Suppressor macrophage treated with lipopolysaccharide for 4 hours (primary cell): ENCODE measurements at regions not wholly inside any gene's neighbourhood (a gene's known extent, or its start where the extent isn't known, plus 50 kb on each side); places are given as distances from the start of the nearest gene placed in this dataset.

Experiments
- DNase-seq: peaks from one replicate; pipeline ENCODE4 v3.0.0-alpha.2; 2020

DNA sequence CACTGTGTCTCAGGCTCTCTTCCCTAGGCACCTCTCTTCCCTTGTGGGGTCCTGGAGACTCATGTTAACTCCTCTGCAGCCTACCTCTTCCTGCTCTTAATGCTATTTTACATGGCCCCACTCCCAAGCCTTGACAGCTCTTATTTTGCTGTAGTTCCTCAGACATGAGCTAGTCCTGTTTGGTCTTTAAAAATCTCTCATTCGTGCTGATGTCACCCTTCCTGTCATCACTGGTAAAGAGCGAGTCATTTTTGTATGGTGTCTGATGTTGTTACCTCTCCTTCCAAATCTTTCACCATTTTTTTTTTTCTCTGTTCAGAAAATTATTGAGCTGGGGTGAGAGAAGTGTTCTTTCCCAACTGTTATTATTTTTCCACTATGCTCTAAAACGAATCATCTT, 84.8 kb upstream of the ZBED5 start:
- peak; percentile 60 for DNase-seq

DNA sequence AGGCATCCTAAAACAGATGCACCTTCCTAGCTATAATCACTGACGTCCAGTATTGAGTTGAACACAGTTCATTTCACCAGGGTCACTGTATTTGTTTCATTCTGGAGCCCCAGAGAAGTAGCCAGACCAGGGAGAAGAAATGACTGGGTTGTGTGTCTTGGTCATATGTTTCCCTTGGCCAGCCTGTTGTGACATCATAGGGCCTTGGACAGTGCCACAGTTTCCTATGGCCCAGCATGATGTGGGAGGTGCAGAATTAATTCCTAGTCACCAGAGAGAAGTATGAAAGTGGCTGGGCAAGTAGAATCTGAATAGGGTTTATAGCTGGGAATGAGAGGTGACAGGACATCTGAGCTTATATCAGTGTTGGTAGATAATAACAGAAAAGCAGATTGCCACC, 84.0 kb upstream of the ZBED5 start:
- DNase-seq, result peak; percentile 45

DNA sequence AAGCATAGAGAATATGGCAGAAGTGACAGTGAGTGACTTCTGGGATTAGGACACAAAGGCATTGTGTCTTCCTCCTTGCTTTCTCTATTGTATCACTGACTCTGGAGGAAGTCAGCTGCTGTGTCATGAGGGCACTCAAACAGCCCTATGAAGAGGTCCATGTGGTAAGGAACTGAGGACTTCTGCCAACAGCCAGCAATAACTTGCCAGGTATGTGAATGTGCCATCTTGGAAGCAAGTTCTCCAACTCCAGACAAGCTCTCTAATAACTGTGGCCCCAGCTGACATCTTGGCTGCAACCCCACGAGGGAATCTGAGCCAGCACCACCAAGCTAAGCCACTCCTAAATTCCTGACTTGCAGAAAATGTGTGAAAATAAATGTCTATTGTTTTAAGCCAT, 83.6 kb upstream of the ZBED5 start:
- DNase-seq, result peak; percentile 58

DNA sequence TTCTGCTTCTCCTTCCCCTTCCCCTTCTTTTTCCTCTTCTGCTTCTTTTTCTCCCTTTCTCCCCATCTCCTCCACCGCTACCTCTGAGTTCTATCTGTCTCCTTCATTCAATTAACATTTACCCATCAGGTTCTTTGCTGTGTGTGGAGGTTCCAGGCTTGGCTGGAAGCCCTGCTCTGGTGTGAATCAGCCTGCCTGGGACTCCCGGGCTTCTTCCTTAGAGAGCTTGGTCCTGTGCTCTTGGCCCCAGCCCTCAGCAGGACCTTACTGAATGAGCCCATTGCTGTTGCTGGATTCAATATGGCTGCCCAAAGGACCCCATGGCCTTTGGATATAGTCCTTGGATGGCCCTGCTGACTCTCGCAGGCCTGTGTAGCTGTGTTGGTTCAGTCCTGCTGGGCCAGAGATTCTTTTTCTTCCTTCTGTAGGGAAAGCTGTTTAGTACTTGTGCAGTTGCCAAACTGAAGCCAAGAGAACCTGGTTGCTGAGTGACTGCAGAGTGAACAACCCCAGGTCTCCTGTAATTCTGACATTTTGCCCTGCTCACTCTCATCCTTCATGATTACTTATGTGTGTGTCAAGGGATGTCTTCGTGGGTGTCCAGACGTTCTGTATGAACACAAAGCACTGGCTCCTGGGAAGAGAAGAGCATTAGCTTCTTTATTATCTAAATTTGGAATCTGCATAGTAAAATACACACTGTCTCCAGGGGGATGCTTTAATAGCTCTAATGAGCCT, 81.0 kb upstream of the ZBED5 start:
- no peak for DNase-seq

DNA sequence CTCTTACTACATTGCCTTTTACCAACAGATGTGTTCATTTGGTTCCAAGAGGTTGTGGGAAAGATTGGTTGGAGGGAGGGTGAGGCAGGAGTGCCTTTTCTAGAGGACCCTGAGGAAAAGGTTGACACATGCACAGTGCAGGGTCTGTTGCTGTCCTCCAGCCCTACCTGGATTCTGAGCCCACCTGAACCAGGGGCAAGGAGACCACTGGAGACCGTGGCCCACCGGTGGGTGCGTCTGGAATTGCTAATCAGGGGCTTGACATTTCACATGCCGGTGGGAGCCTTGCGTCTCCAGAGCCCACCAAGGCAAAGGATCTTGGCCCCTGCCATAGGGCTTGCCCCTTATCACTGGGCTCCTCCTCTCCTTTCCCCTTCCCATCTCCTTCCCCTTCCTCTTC, 80.4 kb upstream of the ZBED5 start:
- DNase-seq, result no peak

DNA sequence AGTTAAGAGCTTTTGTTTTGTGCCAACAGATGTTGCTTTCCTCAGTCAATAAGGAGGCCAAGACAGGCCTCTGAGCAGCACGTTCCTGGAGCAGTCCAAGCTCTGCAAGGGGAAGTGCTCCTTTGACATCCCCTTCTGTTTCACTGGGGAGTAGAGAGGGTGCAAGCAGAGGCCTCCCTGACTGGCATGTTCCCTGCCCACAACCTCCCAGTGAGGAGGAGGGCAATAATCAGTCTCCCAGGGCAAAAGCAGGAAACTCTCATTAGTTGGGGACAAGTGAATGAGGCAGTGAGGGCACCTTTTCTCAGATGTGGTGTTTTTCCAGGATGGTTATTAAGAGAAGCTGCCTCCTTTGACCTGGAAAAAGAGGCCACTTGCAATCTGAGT, 79.5 kb upstream of the ZBED5 start:
- DNase-seq, result peak; percentile 36

DNA sequence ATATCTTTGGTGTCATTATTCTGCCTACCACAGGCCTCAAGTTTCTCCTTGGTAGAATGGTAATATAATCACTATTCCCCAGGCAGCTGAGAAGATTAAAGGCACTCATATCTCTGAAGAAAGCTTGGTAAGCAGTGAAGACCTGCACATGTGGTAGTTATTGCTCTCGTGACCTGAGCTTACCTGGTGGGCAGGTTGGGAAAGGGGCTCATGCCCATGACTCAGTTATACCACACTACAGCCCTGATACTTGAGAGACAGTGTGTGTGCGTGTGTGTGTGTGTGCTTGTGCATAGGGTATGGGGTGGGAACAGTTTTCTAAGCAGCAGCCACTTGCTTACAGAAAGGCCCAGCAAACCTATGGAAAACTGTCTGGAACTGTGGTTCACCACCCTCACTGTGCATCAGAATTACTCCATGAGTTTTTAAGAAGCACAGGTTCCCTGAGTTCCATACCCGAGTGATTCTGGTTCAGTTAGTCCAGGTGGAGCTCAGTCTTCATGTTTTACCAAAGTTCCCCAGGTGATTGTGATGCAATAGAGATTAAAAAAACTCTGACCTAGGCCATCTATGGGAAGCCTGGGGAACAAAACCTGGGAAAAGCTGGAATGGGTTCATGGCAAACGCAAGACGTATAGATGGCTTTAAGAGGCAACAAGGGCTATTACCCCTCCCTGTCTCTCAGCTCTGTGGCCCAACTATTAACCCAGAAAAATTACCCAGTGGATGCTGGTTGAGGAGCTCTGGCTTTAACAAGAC, 79.0 kb upstream of the ZBED5 start:
- DNase-seq, result no peak

DNA sequence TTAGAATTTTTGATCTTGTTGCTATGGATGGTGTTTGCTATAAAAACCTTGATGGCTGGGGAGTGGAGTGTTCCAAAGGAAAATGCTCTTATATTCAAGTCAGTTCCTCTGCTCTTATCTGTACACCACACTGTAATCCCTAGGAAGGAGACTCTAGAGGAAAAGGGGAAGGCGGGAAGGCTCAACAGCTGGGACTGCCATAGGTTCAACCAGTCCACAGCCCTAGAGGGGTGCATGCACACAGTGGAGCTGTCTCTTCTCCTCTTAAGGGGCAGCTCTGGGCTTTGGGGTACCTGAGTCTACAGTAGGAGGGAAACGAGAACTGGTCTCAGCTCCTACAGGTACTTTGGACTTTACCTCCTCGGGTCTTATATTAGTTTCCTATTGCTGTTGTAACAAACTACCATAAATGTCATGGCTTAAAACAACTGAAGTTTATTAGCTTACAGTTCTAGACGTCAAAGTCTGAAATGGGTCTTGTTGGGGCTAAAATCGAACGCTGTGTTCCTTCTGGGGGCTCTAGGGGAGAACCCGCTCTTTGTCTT, 77.2 kb upstream of the ZBED5 start:
- DNase-seq, result no peak

DNA sequence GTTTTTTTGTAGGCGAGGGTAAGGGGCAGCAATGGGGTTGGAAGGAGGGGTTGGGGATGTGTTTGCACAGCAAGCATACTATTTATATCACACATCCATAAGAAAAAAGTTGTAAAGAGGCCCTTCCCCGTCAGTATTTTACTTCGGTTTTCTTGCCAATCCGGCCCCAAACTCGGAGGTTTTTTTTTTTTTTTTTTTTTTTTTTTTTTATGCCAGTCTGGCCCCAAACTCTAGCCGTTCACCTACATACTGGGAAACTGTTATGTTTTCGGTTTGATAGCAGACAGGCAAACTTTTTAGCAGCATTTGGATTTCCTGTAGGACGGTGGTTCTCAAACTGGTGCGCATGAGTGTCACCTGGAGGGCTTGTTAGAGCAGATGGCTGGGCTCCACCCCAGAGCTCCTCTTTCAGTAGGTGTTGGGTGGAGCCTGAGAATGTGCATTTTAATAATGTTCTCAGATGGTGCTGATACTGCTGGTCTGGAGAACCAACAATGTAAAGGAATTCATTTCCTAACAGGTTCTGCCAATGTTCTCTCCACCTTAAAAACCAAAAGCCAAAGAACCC, 76.5 kb upstream of the ZBED5 start:
- DNase-seq, result no peak

DNA sequence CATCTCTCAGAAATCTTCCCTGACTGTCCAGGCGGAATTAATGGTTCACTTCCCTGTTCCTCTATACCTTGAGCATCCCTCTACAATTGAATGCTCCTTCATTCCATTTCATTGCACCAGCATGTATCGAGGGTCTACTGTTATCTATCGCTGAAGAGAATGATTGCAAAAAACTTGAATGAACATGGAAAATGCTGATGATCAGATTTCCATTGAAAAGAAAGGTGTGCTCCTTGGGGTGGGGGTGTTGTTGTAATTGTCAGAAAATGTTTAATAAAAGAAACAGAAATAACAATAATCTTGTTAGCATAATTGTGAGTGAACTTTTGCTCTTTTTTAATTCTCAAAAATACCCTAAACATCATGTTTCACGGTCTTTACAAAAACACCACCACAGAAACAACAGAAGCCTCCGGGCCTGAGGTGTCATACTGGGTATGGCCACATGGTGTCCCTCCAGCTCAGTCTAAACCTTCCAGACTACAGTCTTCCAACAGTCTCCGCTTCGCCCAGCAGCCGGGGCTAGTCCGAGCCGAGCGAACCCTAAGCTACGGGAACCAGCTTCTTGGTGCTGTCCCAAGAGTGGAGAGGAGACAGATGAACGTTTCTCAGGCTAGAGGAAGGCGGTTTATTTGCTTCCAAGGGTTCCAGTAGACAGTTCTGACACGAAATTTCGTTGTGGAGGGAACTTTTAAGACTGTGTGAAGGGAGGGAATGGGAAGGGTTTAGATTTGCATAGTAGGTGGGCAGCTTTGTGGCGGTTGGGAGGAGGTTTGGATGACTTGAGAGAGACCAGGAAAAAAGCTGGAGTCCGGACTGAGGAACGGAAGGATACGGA, 75.8 kb upstream of the ZBED5 start:
- peak; percentile 93 for DNase-seq

DNA sequence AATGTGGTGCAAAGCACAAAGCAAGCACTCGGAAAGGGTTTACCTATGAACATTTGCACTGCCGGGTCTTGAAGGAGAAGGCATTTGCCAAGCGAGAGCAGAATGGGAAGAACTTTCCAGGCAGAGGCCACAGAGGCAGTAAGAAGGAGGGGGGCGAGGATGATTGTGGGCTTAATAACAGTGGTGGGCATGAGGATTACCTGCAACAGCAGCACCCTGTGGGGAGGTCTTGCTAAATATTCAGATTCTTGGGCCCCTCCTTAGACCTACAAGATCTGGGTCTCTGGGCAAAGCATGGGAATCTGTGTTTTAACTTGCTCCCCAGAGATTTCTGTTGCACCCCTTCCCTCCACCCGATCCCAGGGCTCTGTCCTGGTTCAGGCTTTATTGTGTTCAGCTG, 75.1 kb upstream of the ZBED5 start:
- no peak for DNase-seq

DNA sequence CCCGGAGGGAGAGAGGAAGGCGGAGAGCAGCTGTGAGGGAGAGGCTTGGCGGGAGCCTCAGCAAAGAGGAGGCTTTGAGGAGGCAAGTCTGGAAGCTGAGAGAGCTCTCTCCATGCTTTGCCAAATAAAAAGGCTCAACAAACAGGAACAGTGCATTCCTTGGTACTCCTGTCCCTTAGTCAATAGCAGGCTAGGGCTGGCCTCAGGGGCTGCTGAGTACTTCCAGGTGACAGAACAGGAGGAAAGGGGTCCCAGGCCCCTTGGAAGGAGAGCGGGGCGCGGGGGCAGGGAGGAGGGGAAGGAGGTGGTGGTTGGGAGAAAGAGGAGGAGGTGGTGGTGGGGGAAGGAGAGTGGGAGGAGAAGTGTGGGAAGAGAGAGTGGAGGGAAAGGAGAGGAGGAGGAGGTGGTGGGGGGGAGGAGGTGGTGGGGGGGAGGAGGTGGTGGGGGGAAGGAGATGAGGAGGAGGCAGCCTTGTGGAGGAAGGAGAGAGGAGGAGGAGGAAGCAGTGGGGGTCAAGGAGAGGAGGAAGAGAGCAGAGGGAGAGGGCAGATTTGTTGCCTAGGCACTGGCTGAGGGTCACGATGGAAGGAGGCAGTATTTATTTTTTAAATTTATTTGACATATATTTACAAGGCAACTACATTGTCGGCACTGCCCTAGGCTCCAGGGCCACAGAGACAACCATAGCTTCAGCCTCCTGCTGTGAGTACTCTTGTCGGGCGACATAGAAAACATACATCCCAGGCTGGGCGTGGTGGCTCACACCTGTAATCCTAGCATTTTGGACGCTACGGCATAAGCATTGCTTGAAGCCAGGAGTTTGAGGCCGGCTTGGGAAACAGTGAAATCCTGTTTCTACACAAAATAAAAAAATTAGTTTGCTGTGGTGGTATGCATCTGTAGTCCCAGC, 74.2 kb upstream of the ZBED5 start:
- no peak for DNase-seq

DNA sequence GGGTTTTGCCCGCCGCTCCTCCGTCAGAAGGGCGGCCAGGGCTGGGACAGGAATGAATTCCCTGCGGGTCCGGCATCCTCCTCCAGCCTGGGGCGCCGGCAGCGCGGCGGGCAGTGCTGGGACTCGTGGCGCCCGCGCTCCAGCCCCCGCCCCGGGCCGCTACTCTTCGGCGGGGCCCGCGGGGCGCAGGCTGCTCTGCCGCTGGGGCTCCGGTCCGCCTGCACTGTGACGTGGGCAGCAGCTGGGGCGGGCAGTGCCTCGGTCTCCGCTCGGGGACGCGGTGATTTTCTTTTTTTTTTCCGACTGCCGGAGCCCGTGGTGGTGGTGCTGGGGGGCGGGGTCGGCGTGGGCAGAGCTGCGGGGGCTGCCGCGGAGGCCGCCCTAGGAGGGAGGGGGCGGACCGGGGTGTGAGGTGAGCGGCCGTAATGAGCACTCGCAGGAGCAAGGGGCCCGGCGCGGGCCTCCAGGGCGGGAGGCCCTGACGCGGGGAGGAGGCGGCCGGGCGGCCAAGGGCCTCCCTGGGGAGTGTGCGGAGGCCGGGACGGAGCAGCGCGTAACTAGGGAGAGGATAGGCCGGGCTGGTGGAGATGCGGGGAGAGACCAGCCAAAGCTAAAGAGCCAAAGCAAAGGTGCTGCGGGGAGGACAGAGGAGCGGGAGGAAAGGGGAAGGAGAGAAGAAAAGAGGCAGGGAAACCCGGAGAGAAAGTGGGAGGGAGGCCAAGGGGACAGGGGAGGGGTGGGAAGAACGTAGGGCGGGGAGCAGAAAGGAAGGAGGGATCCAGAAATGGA, 73.3 kb upstream of the ZBED5 start:
- DNase-seq, result peak; percentile 54

DNA sequence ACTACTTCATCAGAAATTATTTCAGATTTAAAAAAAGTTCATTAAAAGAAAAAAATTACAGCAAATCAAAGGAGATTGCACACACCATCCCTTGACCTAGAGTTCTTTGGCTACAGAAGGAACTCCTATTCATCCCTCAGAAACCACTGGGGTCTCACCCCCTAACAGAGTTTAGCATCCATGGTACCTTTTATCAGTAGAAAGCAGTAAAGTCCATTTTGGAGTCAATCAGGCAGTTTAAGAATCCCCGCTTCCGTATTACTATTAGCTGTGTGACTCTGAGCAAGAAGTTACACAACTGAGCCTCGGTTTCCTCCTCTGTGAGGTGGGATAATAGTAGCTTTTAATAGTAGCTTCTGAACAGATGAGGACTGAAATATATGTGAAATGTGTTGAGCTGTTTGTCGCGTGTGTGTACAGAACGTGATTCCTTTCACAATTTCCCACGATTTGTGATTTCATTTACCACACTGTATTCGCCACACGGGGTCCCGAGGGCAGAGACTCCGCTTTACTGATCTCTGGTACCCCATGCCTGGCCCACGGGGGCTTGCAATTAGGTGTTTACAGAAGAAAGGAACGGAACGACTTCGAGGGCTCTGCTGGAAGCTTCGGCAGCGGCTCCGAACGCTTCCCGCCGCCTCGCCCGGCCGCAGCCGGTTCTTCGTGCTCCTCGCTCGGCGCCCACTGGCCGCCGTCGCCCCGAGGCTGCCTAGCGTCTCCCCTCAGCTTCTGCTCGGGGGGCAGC, 72.5 kb upstream of the ZBED5 start:
- peak; percentile 40 for DNase-seq

DNA sequence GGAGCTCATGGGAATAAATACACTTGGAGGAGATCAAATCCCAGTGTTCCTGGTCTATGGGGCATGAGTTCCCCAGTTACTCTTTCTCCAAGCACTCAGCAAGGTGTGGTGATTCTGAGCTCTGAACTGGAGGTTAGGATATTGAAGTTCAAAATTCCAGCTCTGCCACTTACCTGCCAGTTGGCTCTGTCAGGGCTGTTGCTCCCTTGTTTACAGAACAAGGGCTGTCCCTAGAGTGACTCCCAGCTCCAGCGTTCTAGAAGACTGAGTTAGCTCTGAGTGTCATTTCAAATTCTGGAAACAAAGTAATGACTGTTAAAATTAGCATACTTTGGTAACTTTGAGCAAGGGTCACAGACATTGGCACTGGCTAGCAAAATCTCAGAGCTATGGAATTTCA, 69.7 kb upstream of the ZBED5 start:
- no peak for DNase-seq

DNA sequence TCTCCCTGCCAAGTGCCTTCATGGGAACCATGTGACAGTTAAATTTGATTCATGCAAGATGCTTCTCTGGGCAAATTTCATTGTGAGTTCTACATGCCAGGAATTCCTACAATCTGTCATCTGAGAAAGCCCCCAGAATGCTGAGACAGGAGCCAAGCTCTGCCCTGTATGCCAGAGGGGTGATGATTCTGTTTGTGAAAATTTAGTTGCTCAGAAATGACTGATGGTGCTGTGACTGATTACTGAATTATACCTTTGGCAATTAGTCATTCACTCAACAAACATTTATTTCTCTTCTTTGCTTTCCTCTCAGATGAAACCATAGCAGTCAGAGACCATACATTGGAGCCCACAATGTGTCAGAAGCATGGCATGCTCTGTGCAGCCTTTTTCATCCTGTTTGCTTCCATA, 69.0 kb upstream of the ZBED5 start:
- no peak for DNase-seq

DNA sequence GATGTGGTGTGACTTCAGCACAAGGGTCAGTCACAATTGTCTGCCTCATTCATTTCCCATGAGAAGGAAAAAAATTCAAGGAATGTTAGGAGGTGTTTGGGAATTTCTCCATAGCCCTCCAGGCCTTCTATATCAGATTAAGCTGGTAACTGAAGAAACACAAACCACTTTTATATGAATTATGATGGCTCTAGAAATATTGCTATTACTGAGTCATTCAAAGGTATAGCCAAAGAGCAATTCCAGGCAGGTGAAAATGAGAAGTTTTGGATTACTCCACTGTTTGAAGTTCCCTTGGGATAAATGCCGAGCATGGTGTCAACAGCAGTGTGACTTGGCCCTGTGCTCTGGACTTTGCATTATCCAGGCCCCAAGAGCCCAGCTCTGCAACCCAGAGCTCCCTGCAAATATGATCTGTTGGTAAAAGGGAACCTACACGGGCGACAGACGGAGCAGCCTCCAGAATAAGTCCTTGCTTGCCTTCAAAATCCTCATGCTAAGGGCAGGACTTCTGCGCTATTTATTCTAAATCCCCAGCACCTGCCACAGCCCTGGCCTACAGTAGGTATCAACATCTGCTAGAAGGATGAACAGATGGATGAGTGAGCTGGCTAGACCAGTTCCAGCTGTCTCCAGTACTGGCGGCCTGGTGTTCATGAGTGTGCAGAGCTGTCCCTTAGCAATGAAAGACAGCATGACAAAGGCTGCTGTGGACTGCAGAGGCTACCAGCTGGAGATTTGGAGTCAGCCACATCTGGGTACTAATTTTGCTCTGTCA, 67.5 kb upstream of the ZBED5 start:
- no peak for DNase-seq

DNA sequence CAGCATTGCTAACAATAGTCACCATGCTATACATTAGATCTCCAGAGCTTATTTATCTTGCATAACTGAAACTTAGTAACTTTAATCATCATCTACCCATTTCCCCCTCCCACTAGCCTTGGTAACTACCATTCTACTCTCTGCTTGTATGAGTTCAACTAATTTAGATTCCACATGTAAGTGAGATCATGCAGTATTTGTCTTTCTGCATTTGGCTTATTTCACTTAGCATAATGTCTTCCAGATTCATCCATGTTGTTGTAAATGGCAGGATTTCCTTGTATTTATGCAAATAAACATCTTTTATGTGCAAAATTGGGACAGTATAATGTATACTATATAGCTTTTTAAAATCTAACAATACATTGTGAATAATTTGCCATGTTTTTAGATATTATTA, 66.0 kb upstream of the ZBED5 start:
- DNase-seq, result no peak

DNA sequence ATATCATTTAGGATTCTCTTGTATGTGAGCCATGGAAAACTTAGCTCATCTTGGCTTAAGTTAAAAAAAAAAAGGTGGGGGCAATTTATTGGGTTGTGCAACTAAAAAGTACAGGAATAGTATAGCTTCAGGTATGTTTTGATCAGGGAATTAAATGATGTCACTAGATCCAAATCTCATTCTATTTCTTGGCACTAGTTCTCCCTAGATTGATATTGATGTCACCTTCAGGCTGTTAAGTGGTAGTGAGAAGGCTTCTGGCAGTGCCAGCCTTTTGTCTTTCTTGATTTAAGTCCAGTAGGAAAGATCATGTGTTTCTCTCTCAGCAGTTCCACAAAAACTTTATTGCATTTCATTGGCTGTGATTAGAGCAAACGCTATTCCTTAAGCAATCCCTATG, 65.0 kb upstream of the ZBED5 start:
- no peak for DNase-seq

DNA sequence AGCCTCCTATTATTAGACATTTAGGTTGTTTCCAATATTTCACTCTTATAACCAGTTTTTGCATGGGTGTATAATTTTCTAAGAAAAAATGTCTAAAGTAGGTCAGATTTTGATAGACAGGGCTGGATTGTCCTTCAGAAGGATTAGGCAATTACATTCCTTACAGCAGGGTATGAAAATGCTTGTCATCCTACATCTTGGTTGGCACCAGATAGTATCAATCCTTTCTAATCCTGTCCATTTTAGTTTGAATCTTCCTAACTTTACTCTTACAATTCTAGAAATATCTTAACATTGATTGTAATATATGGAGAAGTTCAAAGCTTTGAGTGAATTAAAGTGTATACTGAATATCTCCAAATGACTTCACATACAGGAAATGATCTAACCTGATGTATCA, 63.0 kb upstream of the ZBED5 start:
- DNase-seq, result no peak
